ENCODE measurements at regions not wholly inside any gene's neighbourhood (a gene's known extent, or its start where the extent isn't known, plus 50 kb on each side); places are given as distances from the start of the nearest gene placed in this dataset.

DNA sequence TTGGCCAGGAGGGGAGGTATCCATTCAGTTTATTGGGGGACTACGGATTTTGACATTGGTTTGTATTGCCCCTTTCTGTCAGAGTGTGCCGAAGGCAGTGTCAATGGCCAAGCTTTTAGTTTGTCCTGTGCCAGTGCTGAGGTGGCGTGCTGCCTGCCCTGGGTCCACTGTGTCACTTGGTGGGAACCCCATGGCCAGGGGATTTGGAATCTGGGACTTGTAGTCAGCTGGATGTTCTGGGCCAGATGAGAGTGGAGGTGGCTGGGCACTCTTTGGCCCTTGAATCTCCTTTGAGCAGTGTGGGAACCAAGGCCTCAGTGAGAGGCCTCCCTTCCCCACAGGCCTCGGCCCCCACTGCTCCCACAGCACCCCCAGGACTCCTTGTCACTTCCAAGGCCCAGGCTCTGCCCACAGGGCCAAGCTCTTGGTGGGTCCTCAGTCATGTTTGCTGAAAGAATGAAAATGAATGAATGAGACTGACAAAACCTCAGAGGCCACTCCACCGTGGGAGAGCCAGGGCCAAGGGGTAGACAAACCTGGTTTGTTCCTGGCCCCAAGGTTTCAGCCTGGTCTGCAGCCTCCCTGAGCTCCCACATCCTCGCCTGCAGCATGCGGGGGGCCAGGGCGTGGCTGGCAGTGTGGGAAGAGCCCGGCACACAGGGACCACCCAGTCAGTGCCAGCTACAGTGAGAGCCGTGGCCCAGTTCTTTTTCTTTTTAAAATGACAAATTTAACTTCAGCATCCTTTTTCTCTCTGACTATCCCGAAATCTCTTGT is 412.2 kb downstream of the MATN1 start:
- DNase-seq: no peak

DNA sequence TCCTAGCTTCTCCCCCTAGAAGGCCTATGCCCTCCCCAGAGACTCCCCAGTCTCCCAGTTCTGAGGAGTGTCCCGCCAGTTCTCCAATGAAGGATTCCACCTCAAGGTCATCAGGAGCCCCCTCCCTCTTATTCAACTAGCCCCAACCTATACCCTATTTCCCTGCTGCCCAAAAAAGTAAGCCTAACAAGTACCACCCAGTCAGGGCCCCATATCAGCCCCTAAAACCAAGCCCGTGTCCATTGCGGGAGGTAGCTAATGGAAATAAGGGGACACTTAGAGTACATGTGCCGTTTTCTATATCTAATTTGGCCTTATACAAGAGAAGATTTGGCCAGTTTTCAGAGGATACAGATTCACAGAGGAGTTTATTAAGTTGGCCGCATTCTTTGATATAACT is 416.2 kb downstream of the MATN1 start:
- no peak for DNase-seq

DNA sequence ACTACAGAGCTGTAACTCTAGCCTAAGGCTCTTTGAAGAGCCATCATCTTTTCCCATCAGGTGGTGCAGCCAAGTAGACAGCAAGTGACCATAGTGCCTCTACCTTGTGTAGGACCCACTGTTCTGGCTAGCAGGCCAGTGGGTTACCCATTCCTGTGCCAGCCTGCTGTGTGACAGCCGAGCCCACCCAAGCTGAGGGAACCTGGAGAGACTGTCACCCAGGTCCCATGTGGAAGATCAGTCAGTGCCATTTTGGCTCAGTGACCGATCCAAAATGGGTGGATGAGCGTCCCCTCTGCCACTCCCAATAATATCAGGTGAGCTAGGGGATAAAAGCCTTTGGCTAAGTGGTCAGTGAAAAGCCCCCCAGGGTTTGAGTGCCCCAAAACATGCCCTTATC is 417.9 kb downstream of the MATN1 start:
- no peak for DNase-seq

DNA sequence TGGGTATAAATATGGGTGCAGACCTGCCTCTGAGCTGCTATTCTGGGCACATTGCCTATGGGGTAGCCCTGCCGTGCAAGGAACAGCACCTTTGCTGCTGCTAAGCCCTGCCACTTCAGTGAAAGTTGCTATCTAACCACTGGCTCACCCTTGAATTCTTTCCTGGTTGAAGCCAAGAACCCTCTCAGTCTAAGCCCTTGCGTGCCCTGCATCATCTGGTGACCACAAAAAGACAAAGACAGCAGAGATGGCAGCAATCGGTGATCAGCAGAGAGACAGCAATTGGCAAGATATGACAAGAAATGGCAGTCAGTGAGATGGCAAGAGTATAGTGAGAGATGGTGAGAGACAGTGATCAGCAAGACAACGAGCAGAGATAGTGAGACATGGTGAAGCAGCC is 418.3 kb downstream of the MATN1 start:
- DNase-seq: no peak

DNA sequence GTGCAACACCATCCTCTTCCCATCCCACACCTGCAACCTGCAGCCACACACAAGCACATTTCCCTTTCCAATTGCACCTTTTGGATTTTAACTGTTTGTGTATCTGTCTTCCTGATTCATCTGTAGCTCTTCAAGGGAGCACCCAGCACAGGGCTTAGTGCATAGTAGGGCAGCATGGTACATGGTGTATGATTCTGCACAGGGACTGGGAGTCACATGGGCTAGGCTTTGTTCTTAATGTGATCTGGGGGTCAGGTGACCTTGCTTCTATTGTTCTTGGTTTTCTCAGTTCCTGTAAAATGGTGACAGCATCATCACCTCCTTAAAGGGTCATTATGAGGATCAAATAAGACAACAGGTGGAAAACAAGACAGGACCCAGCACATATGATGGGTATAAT is 419.3 kb downstream of the MATN1 start:
- DNase-seq: no peak

DNA sequence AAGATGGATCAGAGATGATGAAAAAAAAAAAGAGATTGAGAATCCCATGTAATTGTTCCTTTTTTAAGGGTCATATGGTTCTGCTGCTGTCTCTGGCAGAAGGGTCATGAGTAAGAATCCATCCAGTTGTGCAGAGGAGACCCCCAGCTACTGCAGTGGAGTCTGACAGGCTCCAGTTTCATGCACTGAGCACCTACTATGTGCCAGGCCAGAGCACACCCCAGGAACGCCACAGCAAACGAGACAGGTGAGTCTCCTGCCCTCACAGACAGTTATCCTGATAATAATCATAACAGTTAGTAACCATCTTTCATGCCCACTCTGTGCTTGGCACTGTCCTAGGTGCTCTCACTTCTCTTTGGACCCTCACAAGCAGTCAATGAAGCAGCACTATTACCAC is 420.0 kb downstream of the MATN1 start:
- DNase-seq: no peak

DNA sequence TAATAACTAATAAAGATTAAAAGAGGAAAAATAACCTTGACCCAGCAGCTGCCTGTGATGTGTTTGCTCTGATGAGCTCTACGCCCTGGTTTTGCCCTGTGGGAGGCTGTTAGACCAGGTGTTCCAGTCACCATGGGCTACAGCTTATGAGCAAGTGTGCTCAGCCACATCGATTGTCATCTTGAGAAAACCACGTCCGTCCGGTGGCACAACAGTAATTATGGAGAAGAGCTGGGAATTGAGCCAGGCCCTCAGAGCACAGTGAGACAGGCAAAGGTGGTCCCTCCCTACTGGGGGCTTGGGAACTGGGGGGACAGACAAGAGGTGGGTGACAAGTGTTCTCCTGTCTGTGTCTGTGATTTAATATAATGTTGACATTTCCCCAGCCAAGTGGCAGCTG is 420.5 kb downstream of the MATN1 start:
- DNase-seq: no peak

DNA sequence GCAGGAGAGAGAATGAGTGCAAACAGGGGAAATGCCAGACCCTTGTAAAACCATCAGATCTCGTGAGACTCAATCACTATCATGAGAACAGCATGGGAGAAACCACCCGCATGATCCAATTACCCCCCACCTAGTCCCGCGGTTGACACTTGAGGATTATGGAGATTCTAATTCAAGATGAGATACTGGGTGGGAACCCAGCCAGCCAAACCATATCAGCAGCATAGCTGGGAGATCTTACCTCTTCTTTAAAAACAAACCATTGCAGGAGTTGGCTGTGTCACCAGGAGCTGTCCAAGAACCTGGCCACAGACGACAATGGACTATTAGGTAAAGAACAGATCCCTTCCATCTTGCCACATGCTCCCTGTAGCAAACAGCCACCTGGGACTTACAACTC is 422.7 kb downstream of the MATN1 start:
- no peak for DNase-seq

DNA sequence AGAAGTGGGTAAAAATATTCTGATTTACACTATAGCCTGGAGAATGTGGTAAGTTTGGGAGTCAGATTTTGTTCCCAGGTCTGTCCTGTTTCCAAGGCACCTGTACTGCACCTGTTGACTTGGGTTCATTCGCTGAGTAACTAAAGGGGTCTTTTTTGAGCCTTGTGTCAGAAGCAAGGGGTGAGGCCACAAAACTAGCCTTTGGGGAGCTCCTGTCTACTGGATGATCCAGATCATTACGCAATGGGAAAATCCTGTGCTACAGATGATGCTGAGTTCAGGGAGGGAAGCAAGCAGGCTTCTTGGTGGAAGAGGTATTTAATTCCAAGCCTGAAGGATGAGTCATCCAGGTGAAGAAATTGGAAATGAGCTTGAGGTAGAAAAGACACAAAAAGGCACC is 424.0 kb downstream of the MATN1 start:
- no peak for DNase-seq

DNA sequence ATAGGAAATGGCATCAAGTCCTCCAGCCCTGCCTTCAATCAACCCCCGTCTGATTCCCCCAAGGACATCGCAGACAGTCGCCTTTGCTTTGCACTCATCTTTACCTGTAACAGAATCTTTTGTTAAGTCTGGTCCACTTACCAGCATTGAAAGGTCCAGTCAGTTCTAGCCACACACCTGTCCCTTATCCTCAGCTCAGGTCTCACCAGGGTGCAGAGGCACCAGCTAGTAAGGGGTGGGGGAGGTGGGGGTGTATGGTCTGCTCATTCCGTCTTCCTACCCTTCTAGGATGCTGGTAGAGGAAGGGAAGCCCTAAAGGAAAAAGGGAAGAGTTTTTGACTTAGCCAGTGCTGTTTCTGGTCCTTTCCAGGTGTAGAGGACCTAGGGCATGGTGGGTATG is 427.7 kb downstream of the MATN1 start:
- no peak for DNase-seq

DNA sequence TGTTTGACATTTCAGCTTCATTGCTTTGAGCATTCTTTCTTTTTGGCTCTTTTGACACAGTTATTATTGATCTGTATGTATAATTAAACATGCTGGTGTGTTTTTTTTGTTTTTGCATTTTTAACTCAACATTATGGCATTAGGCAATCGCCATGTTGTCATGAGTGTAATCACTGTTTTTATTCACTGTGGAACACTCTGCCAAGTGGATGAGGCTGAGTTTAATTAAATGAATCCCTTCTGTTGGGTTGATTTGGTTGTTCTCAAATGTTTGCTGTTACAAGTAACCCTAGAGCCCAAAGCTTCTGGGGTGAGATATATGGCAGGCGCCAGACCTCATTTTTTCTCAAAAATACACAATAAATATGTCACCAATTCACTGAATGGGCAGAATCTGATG is 428.1 kb downstream of the MATN1 start:
- no peak for DNase-seq

DNA sequence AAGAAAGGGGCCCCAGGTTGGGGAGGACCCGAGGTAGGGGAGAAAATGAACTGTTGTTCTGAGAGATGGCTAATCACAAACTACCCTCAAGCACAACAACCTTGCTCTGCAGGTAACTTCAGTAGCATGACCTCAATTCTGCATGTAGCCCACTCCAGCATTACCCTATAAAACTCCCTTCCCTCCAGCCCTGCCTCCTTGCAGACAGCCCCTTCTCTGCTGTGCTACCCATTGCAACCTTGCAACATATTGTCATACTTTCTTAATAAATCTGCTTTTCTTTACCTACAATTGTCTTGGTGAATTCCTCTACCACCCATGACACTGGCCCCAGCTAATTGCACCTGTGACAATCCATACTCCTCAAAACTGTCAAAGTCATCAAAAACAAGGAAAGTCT is 428.9 kb downstream of the MATN1 start:
- no peak for DNase-seq

DNA sequence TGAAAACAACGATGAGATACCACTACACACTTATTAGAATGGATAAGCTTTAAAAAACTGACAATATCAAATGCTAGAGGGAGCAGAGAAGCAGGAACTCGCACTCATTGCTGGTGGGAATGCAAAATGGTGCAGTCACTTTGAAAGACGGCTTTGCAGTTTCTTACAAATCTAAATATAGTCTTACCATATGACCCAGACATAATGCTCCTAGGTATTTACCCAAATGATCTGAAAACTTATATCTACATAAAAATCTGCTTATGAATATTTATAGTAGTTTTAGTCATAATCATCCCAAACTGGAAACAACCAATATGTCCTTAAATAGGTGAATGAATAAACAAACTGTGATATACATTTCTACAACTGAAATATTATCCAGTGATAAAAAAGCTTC is 430.9 kb downstream of the MATN1 start:
- DNase-seq: no peak

DNA sequence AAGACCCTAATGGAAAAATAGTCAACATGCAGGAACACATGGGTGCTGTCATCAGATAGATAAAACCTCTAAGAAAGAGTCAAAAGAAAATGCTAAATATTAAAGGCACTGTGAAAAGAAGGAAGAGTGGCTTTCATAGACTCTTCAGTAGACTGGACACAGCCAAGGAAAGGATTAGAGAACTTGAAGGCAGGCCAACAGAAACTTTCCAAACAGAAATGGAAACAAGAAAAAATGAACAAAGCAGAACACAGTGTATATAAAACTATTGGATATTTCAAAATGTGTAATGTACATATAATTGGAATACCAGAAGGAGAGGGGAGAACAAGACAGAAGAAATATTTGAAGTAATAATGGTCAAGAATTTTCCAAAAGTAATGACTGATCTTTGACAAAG is 431.9 kb downstream of the MATN1 start:
- no peak for DNase-seq

DNA sequence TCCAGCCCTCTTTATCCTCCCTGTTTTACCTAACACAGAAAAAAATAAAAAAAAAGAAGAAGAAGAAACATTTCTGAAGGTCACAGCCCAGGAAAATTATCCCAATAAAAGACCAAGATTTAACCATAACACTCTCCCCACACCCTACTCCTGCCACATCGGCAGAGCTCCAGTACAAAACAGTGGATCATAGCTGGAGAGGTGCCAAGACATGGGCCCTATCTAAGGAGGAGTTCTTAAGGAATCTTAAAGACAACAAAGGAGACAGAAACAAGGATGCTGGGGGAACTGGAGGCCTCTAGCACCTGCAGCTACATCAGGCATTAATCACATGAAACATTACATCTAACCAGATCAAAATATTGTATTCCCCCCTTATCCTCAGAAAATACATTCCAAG is 432.8 kb downstream of the MATN1 start:
- DNase-seq: no peak

DNA sequence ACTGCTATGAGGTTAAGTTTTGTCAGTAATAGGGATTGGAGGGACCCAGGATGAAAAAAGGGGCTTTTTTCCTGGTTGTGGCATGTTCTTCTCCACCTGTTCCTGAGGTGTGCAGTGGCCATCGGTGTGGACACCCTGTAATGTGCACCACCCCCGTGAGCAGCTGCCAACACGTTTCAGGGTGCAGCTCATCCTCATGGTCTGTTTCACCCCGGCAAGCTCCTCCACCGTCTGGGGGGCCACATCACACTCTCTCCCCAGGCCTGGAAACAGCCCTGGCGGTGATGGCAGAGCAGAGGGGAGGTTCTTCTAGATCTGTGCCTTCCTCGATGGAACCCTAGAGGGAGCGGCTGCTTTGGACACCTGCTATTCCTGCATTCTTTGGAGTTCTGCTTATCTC is 435.4 kb downstream of the MATN1 start:
- DNase-seq: no peak

DNA sequence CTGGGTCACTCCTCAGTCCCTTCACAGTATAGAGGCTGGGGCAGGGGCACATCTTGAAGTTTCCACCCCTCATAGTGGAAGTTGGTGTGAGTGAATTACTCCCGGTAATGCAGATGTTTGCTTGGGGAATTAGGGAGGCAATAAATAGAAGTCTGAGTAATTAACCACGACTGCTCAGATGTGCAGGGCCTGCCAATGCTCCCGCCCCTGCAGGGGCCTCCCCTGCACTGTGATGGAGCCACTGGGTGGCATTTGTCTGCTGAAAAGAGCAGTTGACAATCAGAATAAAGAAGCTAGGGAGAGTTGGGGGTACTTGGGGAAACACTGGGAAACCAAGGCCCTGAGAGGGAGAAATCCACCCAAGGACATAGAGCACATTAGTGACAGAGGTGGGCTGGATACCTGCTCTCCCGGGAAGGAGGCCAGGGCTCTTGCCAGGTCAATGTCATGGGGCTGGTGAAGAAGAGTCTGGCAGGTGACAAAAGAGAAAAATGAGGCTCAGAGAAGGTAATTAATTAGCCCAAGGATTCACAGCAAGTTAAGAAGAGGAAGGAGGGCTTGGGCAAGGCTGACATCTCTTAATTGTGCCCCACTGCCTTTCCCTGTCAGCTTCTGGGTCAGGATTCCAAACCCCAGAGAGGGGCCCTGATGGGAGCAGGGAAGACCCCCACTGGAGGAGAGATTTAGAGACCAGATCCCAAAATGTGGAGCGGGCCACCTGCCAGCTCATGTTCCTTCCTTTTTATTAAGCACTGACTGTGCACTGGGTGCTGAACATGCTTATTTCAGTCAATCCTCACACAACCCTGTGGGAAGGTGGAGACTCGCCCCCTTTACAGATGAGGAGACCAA is 436.2 kb downstream of the MATN1 start:
- no peak for DNase-seq

DNA sequence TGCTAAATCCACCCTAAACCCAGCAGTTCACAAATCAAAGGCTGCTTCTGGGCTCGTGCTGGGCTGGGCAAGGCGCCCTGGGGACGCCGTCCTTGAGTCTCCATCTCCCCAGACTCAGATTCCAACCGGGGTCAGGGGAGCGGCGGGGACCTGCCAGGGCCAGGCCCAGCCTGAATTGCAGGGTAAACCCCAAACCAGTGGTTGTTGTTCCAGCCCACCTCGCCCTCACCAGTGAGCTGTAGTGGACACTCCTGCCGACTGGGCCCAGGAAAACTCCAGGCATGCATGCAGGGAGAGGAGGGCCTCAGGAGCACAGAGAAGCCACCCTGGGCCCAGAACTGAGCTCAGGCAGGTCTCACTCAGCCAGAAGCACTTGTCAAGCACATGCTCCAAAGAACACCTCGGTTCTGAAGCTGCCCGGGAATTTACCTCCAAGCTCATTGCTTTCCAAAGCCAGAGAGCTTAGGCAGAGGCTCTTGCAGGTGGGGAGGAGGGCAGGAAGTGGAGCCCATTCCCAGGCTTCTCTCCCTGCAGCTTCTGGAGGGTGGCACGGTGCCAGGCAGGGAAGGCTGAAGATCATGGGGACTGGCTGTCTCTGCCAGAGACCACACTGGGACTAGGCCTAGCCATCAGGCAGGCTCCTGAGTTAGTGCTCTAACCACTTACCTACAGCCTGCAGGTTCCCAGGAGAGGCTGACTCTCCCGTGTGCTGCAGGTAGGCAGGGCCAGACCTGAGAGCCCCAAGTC is 437.0 kb downstream of the MATN1 start:
- DNase-seq: no peak

DNA sequence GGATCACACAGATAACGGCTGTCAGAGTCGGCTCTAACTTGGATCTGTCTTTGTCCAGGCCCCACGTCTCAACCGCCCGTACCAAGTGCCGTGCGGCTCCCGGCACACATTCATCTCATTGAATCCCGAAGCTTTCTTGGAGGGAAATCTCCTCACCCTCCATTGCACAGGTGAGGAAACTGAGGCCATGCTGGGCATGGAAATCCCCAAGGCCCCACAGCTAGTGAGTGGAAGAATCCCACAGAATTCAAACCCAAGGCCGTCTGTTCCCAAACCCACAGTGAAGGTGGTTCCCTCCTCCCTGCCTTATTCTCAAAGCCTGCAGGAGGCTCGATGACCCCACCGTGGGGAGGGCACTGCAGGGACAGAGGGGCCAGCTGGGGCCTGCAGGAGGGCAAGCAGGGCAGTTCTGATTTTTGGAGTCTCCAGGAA is 437.9 kb downstream of the MATN1 start:
- no peak for DNase-seq

DNA sequence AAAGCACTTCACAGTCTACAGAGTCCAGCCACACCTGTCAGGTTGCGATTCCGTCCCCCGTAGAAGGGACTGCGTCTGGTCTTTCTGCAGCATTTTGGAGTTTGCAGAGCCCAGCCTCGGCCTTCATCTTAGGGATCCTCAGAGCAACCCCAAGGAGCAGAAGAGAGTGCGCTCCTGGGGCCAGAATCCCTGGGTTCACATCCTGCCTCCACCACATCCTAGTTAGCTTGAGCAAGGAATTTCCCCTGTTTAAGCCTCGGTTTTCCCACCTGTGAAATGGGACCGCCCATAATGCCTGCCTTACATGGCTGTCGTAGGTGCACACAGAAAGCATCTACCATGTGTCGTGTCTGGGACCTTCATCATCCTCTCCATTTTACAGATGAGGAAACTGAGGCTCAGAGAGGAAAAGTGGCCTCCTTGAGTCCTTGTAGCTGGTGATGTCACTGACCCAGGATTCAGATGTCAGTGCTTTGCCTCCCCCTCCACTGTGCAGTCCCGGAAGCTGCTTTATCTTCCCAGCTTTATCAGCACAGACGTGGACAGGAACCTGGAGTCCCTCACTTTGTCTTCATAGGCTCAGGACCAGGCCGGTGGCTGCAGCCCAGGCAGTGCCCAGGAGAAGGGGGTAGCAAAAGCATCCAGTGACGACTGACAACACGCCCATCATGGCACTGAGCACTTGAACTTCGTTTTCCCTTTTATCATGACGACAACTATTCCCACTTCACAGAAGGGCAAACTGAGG is 438.5 kb downstream of the MATN1 start:
- DNase-seq: no peak

DNA sequence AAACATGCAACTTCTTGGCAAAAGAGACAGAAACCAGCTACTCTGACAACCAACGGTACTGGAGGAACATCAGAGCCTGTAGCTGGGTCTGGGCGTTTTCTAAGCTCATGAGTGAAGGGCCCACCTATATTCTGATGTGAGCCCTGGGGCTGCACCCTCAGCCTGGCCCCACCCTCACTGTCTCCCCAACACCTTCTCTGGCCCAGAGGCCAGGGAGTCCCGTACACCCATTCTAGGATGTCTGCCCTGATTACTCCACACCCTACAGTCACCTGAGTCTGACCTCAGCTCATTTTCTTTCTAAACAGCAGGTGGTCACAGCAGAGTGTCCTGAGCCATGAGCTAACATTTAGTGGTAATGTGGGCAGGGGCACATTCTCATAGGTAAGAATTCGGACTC is 439.2 kb downstream of the MATN1 start:
- DNase-seq: no peak

DNA sequence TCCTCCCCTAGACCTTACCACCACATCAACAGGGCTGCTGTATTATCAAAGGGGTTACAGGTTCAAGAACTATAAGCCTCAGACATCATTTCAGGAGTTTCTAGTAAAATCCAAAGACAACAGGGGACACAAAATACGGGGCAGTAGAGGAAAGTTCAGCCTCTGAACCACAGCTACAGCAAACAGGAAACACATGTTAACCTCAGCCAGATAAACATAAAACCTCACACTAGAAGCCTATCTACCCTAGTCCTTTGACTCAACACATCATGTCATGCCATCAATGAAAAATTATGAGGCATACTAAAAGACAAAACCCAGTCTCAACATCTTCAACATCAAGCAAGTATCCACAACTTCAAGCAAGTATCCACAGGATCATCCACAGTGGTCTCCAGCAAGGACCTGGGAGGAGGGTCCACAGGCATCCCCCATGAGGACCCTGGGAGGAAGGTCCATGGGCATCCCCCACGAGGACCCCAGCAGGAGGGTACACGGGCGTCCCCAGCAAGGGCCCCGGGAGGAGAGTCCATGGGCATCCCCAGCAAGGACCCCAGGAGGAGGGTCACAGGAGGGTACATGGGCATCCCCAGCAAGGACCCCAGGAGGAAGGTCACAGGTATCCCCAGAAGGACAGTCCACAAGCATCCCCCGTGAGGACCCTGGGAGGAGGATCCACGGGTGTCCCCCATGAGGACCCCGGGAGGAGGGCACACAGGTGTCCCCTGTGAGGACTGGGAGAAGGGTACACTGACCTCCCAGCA is 440.0 kb downstream of the MATN1 start:
- no peak for DNase-seq

Measured in NCI-H446 treated with DMSO at 0.1 percent for 48 hours (cell line).